ENCODE measurements at regions not wholly inside any gene's neighbourhood (a gene's known extent, or its start where the extent isn't known, plus 50 kb on each side); places are given as distances from the start of the nearest gene placed in this dataset.

GRCh38 chr12:87782838-87783237 is 246.4 kb downstream of the C12orf50 start:
- TF ChIP-seq CTCF (IDR thresholded peaks at IDR 0.05): no peak
- no peak for TF ChIP-seq POLR2A (IDR thresholded peaks at IDR 0.05)

Data from upper lobe of left lung (tissue), 4 donors.